A549 (cell line): ENCODE measurements at regions not wholly inside any gene's neighbourhood (a gene's known extent, or its start where the extent isn't known, plus 50 kb on each side); places are given as distances from the start of the nearest gene placed in this dataset.

Experiments used
- ATAC-seq, 2 experiments: fragments of 200-7000 bp in 1 of 2; fragments of >200 bp in 1 of 2; cut with Nextera tagmentation in 1 of 2; cut with Tn5 transposase in 1 of 2; 3 replicates each; pipeline versions ENCODE4 v1.8.0 to v1.9.1; 2018 to 2020; ENCODE audit warnings: mild to moderate bottlenecking in 1 of 2, moderate library complexity in 1 of 2
- CTCF ChIA-PET: fragments of 300-600 bp; sonication (Branson Sonifier 250); formaldehyde crosslinking; extraction: SDS; loops from one replicate; lab custom pipeline; 2021; ENCODE audit warnings: antibody characterized with exemption, inconsistent platforms; lab: Yijun Ruan, JAX
- POLR2A ChIA-PET: fragments of 350-600 bp; formaldehyde crosslinking; extraction: SDS; loops from one replicate; lab custom pipeline; 2021; ENCODE audit warnings: antibody characterized with exemption, inconsistent platforms; lab: Yijun Ruan, JAX
- DNase-seq, 2 experiments: peaks; one replicate each; pipeline versions ENCODE4 v3.0.0 to v3.0.0-alpha.2; 2011 to 2016; ENCODE audit warnings: low read depth in 1 of 2, low spot score in 1 of 2
- FAIRE-seq: peaks from 2 replicates; lab custom pipeline; 2011; peaks lifted over from hg19 to GRCh38; lab: Jason Lieb, UNC
- H3K27ac ChIP-seq, 2 experiments: fragments of >200 bp; sonication (Bioruptor Twin); formaldehyde crosslinking; 3 replicates each; pipeline ENCODE4 v1.5.1; 2016 to 2017
- H3K4me1 ChIP-seq: fragments of >200 bp; sonication (Bioruptor Twin); formaldehyde crosslinking; 3 replicates; pipeline ENCODE4 v1.6.1; 2016
- H3K4me2 ChIP-seq: fragments of >200 bp; sonication (Bioruptor Twin); formaldehyde crosslinking; 3 replicates; pipeline ENCODE4 v1.6.1; 2016
- H3K4me3 ChIP-seq: fragments of >200 bp; sonication (Bioruptor Twin); formaldehyde crosslinking; 3 replicates; pipeline ENCODE4 v1.5.1; 2016
- H3K9me3 ChIP-seq: fragments of >200 bp; sonication (Bioruptor Twin); formaldehyde crosslinking; 3 replicates; pipeline ENCODE4 v1.6.1; 2016
- CBX8 ChIP-seq: fragments of 200-600 bp; sonication (generic); IDR thresholded peaks from 2 replicates; pipeline ENCODE4 v1.6.1; 2016
- CHD2 ChIP-seq: fragments of 150-350 bp; IDR thresholded peaks from 2 replicates; pipeline ENCODE4 v1.6.1; 2014; ENCODE audit warnings: low read length; ENCODE audit not compliant: partially characterized antibody
- CTCF ChIP-seq: fragments of >200 bp; sonication (Bioruptor Twin); formaldehyde crosslinking; IDR thresholded peaks from 3 replicates; pipeline ENCODE4 v1.5.1; 2016
- EHF ChIP-seq: fragments of 250-450 bp; sonication (Bioruptor Pico); IDR thresholded peaks from 2 replicates; pipeline ENCODE4 v1.5.0; 2020; ENCODE audit warnings: mild to moderate bottlenecking
- EHMT2 ChIP-seq: fragments of 200-600 bp; sonication (generic); IDR thresholded peaks from 2 replicates; pipeline ENCODE4 v1.6.1; 2016; ENCODE audit warnings: antibody characterized with exemption, low read depth, mild to moderate bottlenecking, moderate library complexity
- EP300 ChIP-seq, 2 experiments: fragments of >200 bp; sonication (Bioruptor Twin); formaldehyde crosslinking; IDR thresholded peaks; 2 replicates in 1 of 2; 3 replicates in 1 of 2; pipeline ENCODE4 v1.6.1; 2016 to 2017
- FOSB ChIP-seq: fragments of 250-450 bp; sonication (Bioruptor Pico); IDR thresholded peaks from 2 replicates; pipeline ENCODE4 v1.5.0; 2020; ENCODE audit warnings: mild to moderate bottlenecking, moderate library complexity
- GATA3 ChIP-seq: IDR thresholded peaks from 2 replicates; pipeline ENCODE4 v1.6.1; 2012; ENCODE audit warnings: borderline replicate concordance
- HEYL ChIP-seq: fragments of 250-450 bp; sonication (Bioruptor Pico); IDR thresholded peaks from 2 replicates; pipeline ENCODE4 v1.8.0; 2021; ENCODE audit warnings: mild to moderate bottlenecking, moderate library complexity
- HOXB13 ChIP-seq: fragments of 250-450 bp; sonication (Bioruptor Pico); IDR thresholded peaks from 2 replicates; pipeline ENCODE4 v1.5.0; 2020; ENCODE audit warnings: low read depth, mild to moderate bottlenecking, moderate library complexity
- JUN ChIP-seq, 2 experiments: fragments of >200 bp; sonication (Bioruptor Twin); formaldehyde crosslinking; IDR thresholded peaks; 2 replicates in 1 of 2; 3 replicates in 1 of 2; pipeline ENCODE4 v1.6.1; 2016 to 2017
- MAX ChIP-seq: IDR thresholded peaks from 2 replicates; pipeline ENCODE4 v1.6.1; 2012
- PHF8 ChIP-seq: fragments of 200-600 bp; sonication (generic); IDR thresholded peaks from 2 replicates; pipeline ENCODE4 v1.6.1; 2016; ENCODE audit warnings: low read depth, mild to moderate bottlenecking, antibody characterized with exemption, moderate library complexity, borderline replicate concordance
- POLR2AphosphoS2 ChIP-seq: conservative IDR thresholded peaks from 2 replicates; pipeline ENCODE4 v1.6.1; 2012; ENCODE audit warnings: low read length, improper control_type of control experiment, inconsistent platforms
- RARB ChIP-seq: fragments of 250-450 bp; sonication (Bioruptor Pico); IDR thresholded peaks from 2 replicates; pipeline ENCODE4 v1.8.0; 2021; ENCODE audit warnings: mild to moderate bottlenecking, moderate library complexity
- SMC3 ChIP-seq: fragments of >200 bp; sonication (Bioruptor Twin); formaldehyde crosslinking; IDR thresholded peaks from 3 replicates; pipeline ENCODE4 v1.6.1; 2018; ENCODE audit warnings: inconsistent platforms
- USF2 ChIP-seq: fragments of 450-650 bp; IDR thresholded peaks from 2 replicates; pipeline ENCODE4 v1.6.1; 2014; ENCODE audit warnings: antibody characterized with exemption
- ZFP36 ChIP-seq: fragments of 450-650 bp; IDR thresholded peaks from 2 replicates; pipeline ENCODE4 v1.6.1; 2014; ENCODE audit warnings: borderline replicate concordance; ENCODE audit not compliant: partially characterized antibody
- ZNF302 ChIP-seq: fragments of 250-450 bp; sonication (Bioruptor Pico); IDR thresholded peaks from 2 replicates; pipeline ENCODE4 v1.9.0; 2021; ENCODE audit warnings: inconsistent platforms, mild to moderate bottlenecking, moderate library complexity
- WGBS: methylation state at CpG from one replicate; pipeline ENCODE4 v1.1.6; 2017; ENCODE audit errors: missing lambda C conversion rate; 5-methylcytosine and 5-hydroxymethylcytosine counted together

- CTCF ChIA-PET, result interaction anchor here (0.9 to 4.1 kb wide), 11 partner anchors 11 to 753 kb away, joined by 3 to 52 read pairs (median 4); no protein-coding TSS in a partner anchor
- H3K4me2 ChIP-seq, result no peak overlapping the region
- H3K4me3 ChIP-seq, result no peak overlapping the region
- POLR2A ChIA-PET, result no interaction called here
- DNase-seq, result no peak
- H3K9me3 ChIP-seq, result no peaks in the 10 kb centered on the region
- no peak for TF ChIP-seq ZFP36
- TF ChIP-seq CHD2, result no peak
- no peak for TF ChIP-seq PHF8
- no peak for TF ChIP-seq HOXB13 (CRISPR knock-in tag)
- TF ChIP-seq MAX, result no peak
- TF ChIP-seq USF2, result no peak
- TF ChIP-seq RARB, result no peak
- no peak for TF ChIP-seq EHF (CRISPR knock-in tag)
- no peak for TF ChIP-seq SMC3
- no peak for TF ChIP-seq CBX8
- no peak for TF ChIP-seq CTCF
- no peak for TF ChIP-seq EP300 (IDR thresholded peaks at IDR 0.05)
- no peaks in the 10 kb centered on the region for H3K4me1 ChIP-seq
- no peak for ATAC-seq
- no peak for FAIRE-seq
- no peak overlapping the region for H3K27ac ChIP-seq
Observed at GRCh38 chr1:157371221-157371620, 181.1 kb downstream of the FCRL5 start.

GRCh38 chr1:157370698-157371097, 181.6 kb downstream of the FCRL5 start:
- Histone ChIP-seq H3K4me3 (no peak overlapping the region), H3K9me3 (no peaks in the 10 kb centered on the region), H3K4me1 (no peaks in the 10 kb centered on the region), H3K27ac (no peak overlapping the region), H3K4me2 (no peak overlapping the region)
- FAIRE-seq, result no peak
- ChIA-PET POLR2A (interaction anchor here (0.6 kb wide), 1 partner anchor 298 kb away, joined by 3 read pairs; no protein-coding TSS in a partner anchor), CTCF (interaction anchor here (0.6 to 4.1 kb wide), 20 partner anchors 9 to 754 kb away, joined by 3 to 52 read pairs (median 4); no protein-coding TSS in a partner anchor)
- no peak for DNase-seq
- no peak for ATAC-seq
- TF ChIP-seq MAX (no peak), ZNF302 (CRISPR knock-in tag) (no peak), EHMT2 (no peak), POLR2AphosphoS2 (no peak), FOSB (no peak), JUN (IDR thresholded peaks at IDR 0.05) (no peak), HEYL (CRISPR knock-in tag) (no peak), GATA3 (no peak), CTCF (no peak)
- WGBS, result 43% methylated on average over 5 of the region's 5 CpGs
